EH (cell line): ENCODE measurements at regions not wholly inside any gene's neighbourhood (a gene's known extent, or its start where the extent isn't known, plus 50 kb on each side); places are given as distances from the start of the nearest gene placed in this dataset.

Experiments used
- DNase-seq: peaks from one replicate; pipeline ENCODE4 v3.0.0-alpha.2; 2015; ENCODE audit warnings: low read depth

GRCh38 chr18:70994116-70994515, 705.3 kb downstream of the SOCS6 start:
- no peak for DNase-seq

GRCh38 chr18:70991577-70991976, 702.7 kb downstream of the SOCS6 start:
- DNase-seq = no peak

- no peak for DNase-seq
These were observed 697.1 kb downstream of the SOCS6 start for GRCh38 chr18:70985948-70986347.

GRCh38 chr18:70982292-70982691, 693.4 kb downstream of the SOCS6 start:
- no peak for DNase-seq

GRCh38 chr18:70981400-70982140, 692.7 kb downstream of the SOCS6 start:
- DNase-seq = no peak

- DNase-seq = no peak
These were observed 684.8 kb downstream of the SOCS6 start for GRCh38 chr18:70973626-70974025.

- DNase-seq = no peak
These were observed 677.6 kb downstream of the SOCS6 start for GRCh38 chr18:70966419-70966818.

- no peak for DNase-seq
These were observed 673.1 kb downstream of the SOCS6 start for GRCh38 chr18:70961939-70962338.

GRCh38 chr18:70956554-70956953, 667.7 kb downstream of the SOCS6 start:
- DNase-seq = no peak

- no peak for DNase-seq
These were observed 647.3 kb downstream of the SOCS6 start for GRCh38 chr18:70936160-70936559.

- no peak for DNase-seq
These were observed 643.3 kb downstream of the SOCS6 start for GRCh38 chr18:70931942-70932814.

- DNase-seq = no peak
These were observed 632.1 kb downstream of the SOCS6 start for GRCh38 chr18:70920840-70921374.

GRCh38 chr18:70907673-70908072, 618.8 kb downstream of the SOCS6 start:
- no peak for DNase-seq

GRCh38 chr18:70892381-70892780, 603.5 kb downstream of the SOCS6 start:
- DNase-seq = no peak

GRCh38 chr18:70870292-70870691, 581.4 kb downstream of the SOCS6 start:
- DNase-seq = no peak

- DNase-seq = no peak
These were observed 559.5 kb downstream of the SOCS6 start for GRCh38 chr18:70848329-70848728.

GRCh38 chr18:70840649-70841048, 551.8 kb downstream of the SOCS6 start:
- DNase-seq = no peak

- DNase-seq = no peak
These were observed 538.8 kb downstream of the SOCS6 start for GRCh38 chr18:70827632-70828031.

- no peak for DNase-seq
These were observed 537.7 kb downstream of the SOCS6 start for GRCh38 chr18:70826571-70826970.

GRCh38 chr18:70822691-70823090, 533.8 kb downstream of the SOCS6 start:
- no peak for DNase-seq

GRCh38 chr18:70822117-70822516, 533.3 kb downstream of the SOCS6 start:
- no peak for DNase-seq

GRCh38 chr18:70808481-70809056, 519.7 kb downstream of the SOCS6 start:
- DNase-seq = no peak
